B cell (primary cell): ENCODE measurements at regions not wholly inside any gene's neighbourhood (a gene's known extent, or its start where the extent isn't known, plus 50 kb on each side); places are given as distances from the start of the nearest gene placed in this dataset.

ENCODE experiments used
- CTCF ChIP-seq: fragments of 200-600 bp; IDR thresholded peaks from one replicate; pipeline ENCODE4 v1.8.0; 2022; ENCODE audit warnings: antibody characterized with exemption, mild to moderate bottlenecking
- EZH2 ChIP-seq: IDR thresholded peaks from 2 replicates; pipeline ENCODE4 v1.6.1; 2012; ENCODE audit warnings: borderline replicate concordance, low read depth, mild to moderate bottlenecking, moderate library complexity, low read length; ENCODE audit not compliant: insufficient read depth, poor library complexity, severe bottlenecking

- TF ChIP-seq EZH2 (no peak), CTCF (no peak)
These were observed 558.3 kb upstream of the KLHL29 start for GRCh38 chr2:22826703-22827102.
